PC-3 (cell line): ENCODE measurements at regions not wholly inside any gene's neighbourhood (a gene's known extent, or its start where the extent isn't known, plus 50 kb on each side); places are given as distances from the start of the nearest gene placed in this dataset.

ENCODE experiments used
- ATAC-seq: fragments of 200-7000 bp; cut with Tn5 transposase; 2 replicates; pipeline ENCODE4 v1.9.1; 2020; ENCODE audit warnings: mild to moderate bottlenecking, moderate library complexity
- BruUV-seq: library from RNA; stranded (reverse); fragments of 400-500 nt; replicated peaks from 2 replicates; lab custom pipeline; 2021; lab: Mats Ljungman, UMichigan
- CTCF ChIA-PET: fragments of 300-600 bp; sonication (Branson Sonifier 250); formaldehyde crosslinking; loops from one replicate; lab custom pipeline; 2022; ENCODE audit warnings: antibody characterized with exemption; lab: Charles Lee
- POLR2A ChIA-PET: fragments of 300-600 bp; sonication (Branson Sonifier 250); formaldehyde crosslinking; loops from one replicate; lab custom pipeline; 2022; ENCODE audit warnings: antibody characterized with exemption; ENCODE audit not compliant: unreplicated experiment; lab: Charles Lee
- DNase-seq: peaks from one replicate; pipeline ENCODE4 v3.0.0-alpha.2; 2015
- H2AFZ ChIP-seq: fragments of 300-600 bp; sonication (generic); 2 replicates; pipeline ENCODE4 v1.6.0; 2016; ENCODE audit warnings: antibody characterized with exemption, low read length
- H3F3A ChIP-seq: fragments of 300-600 bp; sonication (generic); one replicate; pipeline ENCODE4 v1.6.0; 2017; ENCODE audit warnings: antibody characterized with exemption, low read length, control low read depth, mild to moderate bottlenecking; ENCODE audit not compliant: unreplicated experiment
- H3K27ac ChIP-seq: fragments of 300-600 bp; sonication (generic); 2 replicates; pipeline ENCODE4 v1.5.1; 2016; ENCODE audit warnings: mild to moderate bottlenecking, low read length
- H3K27me3 ChIP-seq: fragments of 300-600 bp; sonication (generic); 2 replicates; pipeline ENCODE4 v1.6.1; 2016; ENCODE audit warnings: low read length, mixed read lengths
- H3K36me3 ChIP-seq: fragments of 300-600 bp; sonication (generic); 2 replicates; pipeline ENCODE4 v1.6.1; 2016; ENCODE audit warnings: low read depth, mixed run types, low read length, mixed read lengths
- H3K4me1 ChIP-seq: fragments of 300-600 bp; sonication (generic); 2 replicates; pipeline ENCODE4 v1.5.1; 2016; ENCODE audit warnings: low read length; ENCODE audit not compliant: insufficient read depth
- H3K4me2 ChIP-seq: fragments of 300-600 bp; sonication (generic); 2 replicates; pipeline ENCODE4 v1.6.0; 2016; ENCODE audit warnings: low read length
- H3K4me3 ChIP-seq: fragments of 300-600 bp; sonication (generic); 2 replicates; pipeline ENCODE4 v1.5.1; 2016; ENCODE audit warnings: mild to moderate bottlenecking, low read length, mixed read lengths
- H3K79me2 ChIP-seq: fragments of 300-600 bp; sonication (generic); 2 replicates; pipeline ENCODE4 v1.6.1; 2017; ENCODE audit warnings: low read length, mixed read lengths
- H3K9ac ChIP-seq: fragments of 300-600 bp; sonication (generic); 2 replicates; pipeline ENCODE4 v1.6.0; 2016; ENCODE audit warnings: mild to moderate bottlenecking, low read length
- H3K9me2 ChIP-seq: fragments of 300-600 bp; sonication (generic); replicated peaks from 2 replicates; pipeline ENCODE4 v1.6.1; 2016; ENCODE audit warnings: mixed run types, low read length, mixed read lengths
- H3K9me3 ChIP-seq: fragments of 300-600 bp; sonication (generic); 2 replicates; pipeline ENCODE4 v1.6.1; 2016; ENCODE audit warnings: low read length, mixed read lengths
- H4K20me1 ChIP-seq: fragments of 300-600 bp; sonication (generic); 2 replicates; pipeline ENCODE4 v1.6.1; 2016; ENCODE audit warnings: low read length, mixed read lengths
- EZH2 ChIP-seq: fragments of 300-600 bp; sonication (generic); IDR thresholded peaks from one replicate; pipeline ENCODE4 v1.6.1; 2017; ENCODE audit warnings: antibody characterized with exemption, mild to moderate bottlenecking, low read length; ENCODE audit not compliant: unreplicated experiment
- EZH2phosphoT487 ChIP-seq: fragments of 300-600 bp; sonication (generic); IDR thresholded peaks from 2 replicates; pipeline ENCODE4 v1.6.1; 2018; ENCODE audit warnings: mild to moderate bottlenecking, antibody characterized with exemption, low read length, borderline replicate concordance
- intact Hi-C: fragments of 100-400 bp; cut with micrococcal nuclease; formaldehyde crosslinking; loops from 2 replicates; pipeline ENCODE4 v1.9.0; 2023
- TF ChIP-seq, protein P1 (sequence below): fragments of 300-600 bp; sonication (generic); conservative IDR thresholded peaks from 2 replicates; pipeline ENCODE4 v1.5.1; 2017; ENCODE audit warnings: antibody characterized with exemption, low read depth, mild to moderate bottlenecking, low read length

DNA sequence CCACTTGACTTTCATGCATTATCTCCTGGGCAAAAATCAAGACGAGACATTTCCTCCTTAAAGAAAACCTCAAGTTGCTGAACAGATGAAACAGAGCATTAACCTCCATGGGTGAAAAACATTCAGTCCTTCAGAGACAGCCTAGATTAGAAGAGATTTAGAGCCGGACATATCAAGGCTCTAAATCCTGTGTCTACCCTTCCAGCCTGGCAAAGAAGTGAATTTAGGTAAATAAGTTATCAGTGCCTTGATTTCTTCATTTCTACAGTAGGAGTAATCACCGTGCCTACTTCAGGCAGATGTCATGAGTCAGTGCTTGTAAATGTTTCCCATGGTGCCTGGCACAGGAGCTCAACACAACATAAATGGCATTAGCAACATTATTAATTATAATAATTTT is 159.3 kb upstream of the PRICKLE2 start:
- Histone ChIP-seq H3K27ac (no peak overlapping the region), H3K79me2 (no peaks in the 10 kb centered on the region), H2AFZ (no peak overlapping the region), H3K4me2 (no peak overlapping the region), H3K4me1 (no peaks in the 10 kb centered on the region), H3F3A (no peaks in the 10 kb centered on the region), H3K4me3 (no peak overlapping the region), H3K9me2 (no peaks in the 10 kb centered on the region), H3K9me3 (no peaks in the 10 kb centered on the region), H3K9ac (no peak overlapping the region), H4K20me1 (no peaks in the 10 kb centered on the region), H3K36me3 (no peaks in the 10 kb centered on the region), H3K27me3 (no peaks in the 10 kb centered on the region)
- DNase-seq (no peak), ATAC-seq (no peak)
- CTCF ChIA-PET, result no interaction called here
- POLR2A ChIA-PET, result no interaction called here
- TF ChIP-seq EZH2phosphoT487, result no peak
- TF ChIP-seq, protein P1, sequence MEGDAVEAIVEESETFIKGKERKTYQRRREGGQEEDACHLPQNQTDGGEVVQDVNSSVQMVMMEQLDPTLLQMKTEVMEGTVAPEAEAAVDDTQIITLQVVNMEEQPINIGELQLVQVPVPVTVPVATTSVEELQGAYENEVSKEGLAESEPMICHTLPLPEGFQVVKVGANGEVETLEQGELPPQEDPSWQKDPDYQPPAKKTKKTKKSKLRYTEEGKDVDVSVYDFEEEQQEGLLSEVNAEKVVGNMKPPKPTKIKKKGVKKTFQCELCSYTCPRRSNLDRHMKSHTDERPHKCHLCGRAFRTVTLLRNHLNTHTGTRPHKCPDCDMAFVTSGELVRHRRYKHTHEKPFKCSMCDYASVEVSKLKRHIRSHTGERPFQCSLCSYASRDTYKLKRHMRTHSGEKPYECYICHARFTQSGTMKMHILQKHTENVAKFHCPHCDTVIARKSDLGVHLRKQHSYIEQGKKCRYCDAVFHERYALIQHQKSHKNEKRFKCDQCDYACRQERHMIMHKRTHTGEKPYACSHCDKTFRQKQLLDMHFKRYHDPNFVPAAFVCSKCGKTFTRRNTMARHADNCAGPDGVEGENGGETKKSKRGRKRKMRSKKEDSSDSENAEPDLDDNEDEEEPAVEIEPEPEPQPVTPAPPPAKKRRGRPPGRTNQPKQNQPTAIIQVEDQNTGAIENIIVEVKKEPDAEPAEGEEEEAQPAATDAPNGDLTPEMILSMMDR, result no peak
- TF ChIP-seq EZH2, result no peak
- no TSS peak for BruUV-seq
- intact Hi-C loops, result no loop called here

DNA sequence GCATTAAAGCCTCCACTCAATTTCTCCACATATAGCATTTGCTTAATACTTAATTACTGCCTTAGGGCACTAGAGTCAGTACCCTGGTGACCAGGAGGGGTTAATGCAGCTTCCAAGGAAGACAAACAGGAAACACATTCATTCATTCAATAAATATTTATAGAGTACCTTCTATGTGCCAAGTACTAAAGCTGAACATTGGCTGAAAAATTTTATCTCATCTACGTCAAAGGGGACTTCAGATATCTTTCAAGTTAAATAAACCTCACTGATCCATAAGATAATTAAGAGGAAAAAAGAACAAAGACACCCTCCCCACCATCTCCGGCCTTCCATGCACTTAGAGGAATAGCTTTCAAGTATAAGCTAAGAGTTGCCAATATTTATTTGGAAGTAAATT is 156.9 kb upstream of the PRICKLE2 start:
- CTCF ChIA-PET, result no interaction called here
- H3F3A ChIP-seq, result no peaks in the 10 kb centered on the region
- no peaks in the 10 kb centered on the region for H3K9me2 ChIP-seq
- H3K4me1 ChIP-seq, result no peaks in the 10 kb centered on the region
- no peaks in the 10 kb centered on the region for H3K79me2 ChIP-seq
- H2AFZ ChIP-seq, result no peak overlapping the region
- POLR2A ChIA-PET, result no interaction called here
- no peak overlapping the region for H3K27ac ChIP-seq
- H3K4me3 ChIP-seq, result no peak overlapping the region
- intact Hi-C loops, result no loop called here
- no peak overlapping the region for H3K4me2 ChIP-seq
- H4K20me1 ChIP-seq, result no peaks in the 10 kb centered on the region
- ATAC-seq (no peak), DNase-seq (peak; percentile 5)
- H3K9ac ChIP-seq, result no peak overlapping the region
- TF ChIP-seq, protein P1, result no peak
- no peak for TF ChIP-seq EZH2phosphoT487
- TF ChIP-seq EZH2, result no peak
- H3K27me3 ChIP-seq, result no peaks in the 10 kb centered on the region
- H3K36me3 ChIP-seq, result no peaks in the 10 kb centered on the region
- no TSS peak for BruUV-seq
- no peaks in the 10 kb centered on the region for H3K9me3 ChIP-seq

DNA sequence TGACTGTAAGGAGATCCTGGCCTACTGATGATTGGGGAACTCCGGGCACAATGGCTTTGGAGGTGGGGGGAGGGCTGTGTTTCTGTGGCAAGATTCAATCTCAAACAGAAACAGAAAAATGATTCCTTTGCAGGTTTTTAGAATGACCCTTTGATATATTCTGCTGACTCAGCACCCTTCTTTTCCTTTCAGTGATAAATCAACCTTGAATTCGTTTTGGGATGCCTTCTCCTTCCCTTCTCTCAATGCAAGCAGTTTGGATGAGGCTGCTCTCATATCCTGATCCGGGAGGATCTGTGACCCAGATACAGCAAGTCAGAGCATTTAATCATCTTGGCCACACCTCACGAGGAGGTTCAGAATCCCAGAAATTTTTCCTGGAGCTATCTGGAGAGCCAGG is 156.1 kb upstream of the PRICKLE2 start:
- Histone ChIP-seq H3K36me3 (no peaks in the 10 kb centered on the region), H3K9me3 (no peaks in the 10 kb centered on the region), H2AFZ (no peak overlapping the region), H3K4me1 (no peaks in the 10 kb centered on the region), H4K20me1 (no peaks in the 10 kb centered on the region), H3K9me2 (no peaks in the 10 kb centered on the region), H3F3A (no peaks in the 10 kb centered on the region), H3K9ac (no peak overlapping the region), H3K79me2 (no peaks in the 10 kb centered on the region), H3K27ac (no peak overlapping the region), H3K27me3 (no peaks in the 10 kb centered on the region), H3K4me2 (no peak overlapping the region), H3K4me3 (no peak overlapping the region)
- ChIA-PET CTCF (no interaction called here), POLR2A (no interaction called here)
- DNase-seq (no peak), ATAC-seq (no peak)
- BruUV-seq, result no TSS peak
- intact Hi-C loops, result no loop called here
- TF ChIP-seq, protein P1, result no peak
- no peak for TF ChIP-seq EZH2phosphoT487
